HG02759 (cell line): ENCODE measurements at regions not wholly inside any gene's neighbourhood (a gene's known extent, or its start where the extent isn't known, plus 50 kb on each side); places are given as distances from the start of the nearest gene placed in this dataset.

Source experiments
- ATAC-seq: cut with Tn5 transposase; IDR thresholded peaks from one replicate; pipeline ENCODE4 v1.9.1; 2021; ENCODE audit warnings: mild to moderate bottlenecking, moderate library complexity; ENCODE audit not compliant: unreplicated experiment

GRCh38 chr2:220876080-220876824 lies 695.9 kb downstream of the EPHA4 start:
- ATAC-seq, result no peak

- no peak for ATAC-seq
Measured at GRCh38 chr2:220877491-220877890, 694.6 kb downstream of the EPHA4 start.

- no peak for ATAC-seq
Measured at GRCh38 chr2:220877897-220878296, 694.2 kb downstream of the EPHA4 start.

- no peak for ATAC-seq
Measured at GRCh38 chr2:220880623-220881596, 691.2 kb downstream of the EPHA4 start.

GRCh38 chr2:220882507-220882906 lies 689.6 kb downstream of the EPHA4 start:
- ATAC-seq, result no peak

- no peak for ATAC-seq
Measured at GRCh38 chr2:220885593-220885992, 686.5 kb downstream of the EPHA4 start.

GRCh38 chr2:220887271-220887870 lies 684.7 kb downstream of the EPHA4 start:
- ATAC-seq, result no peak

- ATAC-seq, result no peak
Measured at GRCh38 chr2:220887876-220888275, 684.2 kb downstream of the EPHA4 start.

GRCh38 chr2:220890931-220891330 lies 681.2 kb downstream of the EPHA4 start:
- ATAC-seq, result no peak

GRCh38 chr2:220891405-220891804 lies 680.7 kb downstream of the EPHA4 start:
- no peak for ATAC-seq

GRCh38 chr2:220892018-220892634 lies 680.0 kb downstream of the EPHA4 start:
- no peak for ATAC-seq

GRCh38 chr2:220893411-220893810 lies 678.7 kb downstream of the EPHA4 start:
- ATAC-seq, result no peak

- ATAC-seq, result no peak
Measured at GRCh38 chr2:220894069-220894468, 678.0 kb downstream of the EPHA4 start.

- no peak for ATAC-seq
Measured at GRCh38 chr2:220899492-220899891, 672.6 kb downstream of the EPHA4 start.

- no peak for ATAC-seq
Measured at GRCh38 chr2:220904015-220904414, 668.1 kb downstream of the EPHA4 start.

GRCh38 chr2:220913384-220913783 lies 658.7 kb downstream of the EPHA4 start:
- ATAC-seq, result no peak

- no peak for ATAC-seq
Measured at GRCh38 chr2:220915092-220915623, 656.9 kb downstream of the EPHA4 start.

- ATAC-seq, result no peak
Measured at GRCh38 chr2:220916931-220917330, 655.2 kb downstream of the EPHA4 start.

GRCh38 chr2:220930271-220931076 lies 641.6 kb downstream of the EPHA4 start:
- ATAC-seq, result no peak

GRCh38 chr2:220931491-220931890 lies 640.6 kb downstream of the EPHA4 start:
- ATAC-seq, result no peak
